Endothelial cell of umbilical vein (primary cell): ENCODE measurements at regions not wholly inside any gene's neighbourhood (a gene's known extent, or its start where the extent isn't known, plus 50 kb on each side); places are given as distances from the start of the nearest gene placed in this dataset.

ENCODE experiments used
- BruUV-seq: library from RNA; stranded (reverse); fragments of 400-500 nt; replicated peaks from 2 replicates; lab custom pipeline; 2021; lab: Mats Ljungman, UMichigan
- CTCF ChIA-PET: fragments of 300-600, 350-600 bp; sonication (Branson Sonifier 250); formaldehyde crosslinking; loops from one replicate; lab custom pipeline; 2021; ENCODE audit warnings: antibody characterized with exemption, inconsistent platforms; lab: Charles Lee
- POLR2A ChIA-PET: fragments of 300-600, 350-600 bp; sonication (Branson Sonifier 250); formaldehyde crosslinking; loops from one replicate; lab custom pipeline; 2021; ENCODE audit warnings: antibody characterized with exemption, inconsistent platforms; lab: Charles Lee
- DNase-seq: peaks from one replicate; pipeline ENCODE4 v3.0.0-alpha.2; 2011; ENCODE audit warnings: low read depth, low spot score
- FAIRE-seq: peaks from 2 replicates; lab custom pipeline; 2011; peaks lifted over from hg19 to GRCh38; lab: Jason Lieb, UNC
- H2AFZ ChIP-seq: 2 replicates; pipeline ENCODE4 v1.6.0; 2012; ENCODE audit warnings: low read depth, low read length, control low read depth, inconsistent platforms
- H3K27ac ChIP-seq: 2 replicates; pipeline ENCODE4 v1.5.1; 2011; ENCODE audit warnings: low read depth, mild to moderate bottlenecking, control low read depth, low read length, moderate library complexity; ENCODE audit not compliant: insufficient read depth
- H3K27me3 ChIP-seq, 2 experiments: 2 replicates each; pipeline versions ENCODE4 v1.6.0 to v1.6.1; 2011; ENCODE audit warnings: low read length in 2 of 2, mixed read lengths in 1 of 2; ENCODE audit not compliant: control insufficient read depth in 2 of 2, insufficient read depth in 2 of 2
- H3K36me3 ChIP-seq, 2 experiments: 2 replicates in 1 of 2; 3 replicates in 1 of 2; pipeline ENCODE4 v1.5.1; 2011; ENCODE audit warnings: low read length in 2 of 2, mild to moderate bottlenecking in 1 of 2, moderate library complexity in 1 of 2; ENCODE audit not compliant: control insufficient read depth in 2 of 2, insufficient read depth in 2 of 2; ENCODE audit errors: extremely low read depth in 1 of 2
- H3K4me1 ChIP-seq: 3 replicates; pipeline ENCODE4 v1.5.1; 2011; ENCODE audit warnings: mild to moderate bottlenecking, low read length; ENCODE audit not compliant: control insufficient read depth, insufficient read depth; ENCODE audit errors: extremely low read depth
- H3K4me2 ChIP-seq: 2 replicates; pipeline ENCODE4 v1.6.1; 2011; ENCODE audit warnings: low read length, control low read depth, mixed read lengths; ENCODE audit not compliant: insufficient read depth
- H3K4me3 ChIP-seq, 3 experiments: fragments of 200-600 bp in 1 of 3; sonication (generic), shearing (Covaris generic) in 1 of 3; replicated peaks in 1 of 3; 2 replicates each; pipeline ENCODE4 v1.5.1; 2011 to 2016; ENCODE audit warnings: control low read depth in 3 of 3, low read length in 3 of 3, mild to moderate bottlenecking in 2 of 3, inconsistent platforms in 1 of 3, low read depth in 1 of 3, moderate library complexity in 1 of 3; ENCODE audit not compliant: insufficient read depth in 1 of 3
- H3K79me2 ChIP-seq: 2 replicates; pipeline ENCODE4 v1.6.0; 2012; ENCODE audit warnings: low read length, inconsistent platforms; ENCODE audit not compliant: control insufficient read depth, insufficient read depth
- H3K9ac ChIP-seq: replicated peaks from 2 replicates; pipeline ENCODE3; 2011; ENCODE audit warnings: low read length, control low read depth; ENCODE audit not compliant: insufficient read depth; ENCODE audit errors: extremely low read depth
- H3K9me1 ChIP-seq: replicated peaks from 3 replicates; pipeline ENCODE4 v1.6.0; 2011; ENCODE audit warnings: mild to moderate bottlenecking, low read length; ENCODE audit not compliant: control insufficient read depth, insufficient read depth; ENCODE audit errors: extremely low read depth
- H3K9me3 ChIP-seq: replicated peaks from 2 replicates; pipeline ENCODE4 v1.5.1; 2012; ENCODE audit warnings: low read length, inconsistent platforms; ENCODE audit not compliant: control insufficient read depth, insufficient read depth
- H4K20me1 ChIP-seq: replicated peaks from 2 replicates; pipeline ENCODE3; 2011; ENCODE audit warnings: mild to moderate bottlenecking, low read length; ENCODE audit not compliant: control insufficient read depth, insufficient read depth; ENCODE audit errors: extremely low read depth
- CTCF ChIP-seq, 2 donors: IDR thresholded peaks; 1 replicate in 1 of 2; 2 replicates in 1 of 2; pipeline ENCODE4 v1.5.1; 2011; ENCODE audit warnings: low read length in 2 of 2, mild to moderate bottlenecking in 2 of 2, moderate library complexity in 2 of 2, control low read depth in 1 of 2, inconsistent platforms in 1 of 2, low read depth in 1 of 2; ENCODE audit not compliant: insufficient read depth in 1 of 2; ENCODE audit errors: extremely low read depth in 1 of 2
- EZH2 ChIP-seq: IDR thresholded peaks from 2 replicates; pipeline ENCODE4 v1.6.1; 2012; ENCODE audit warnings: borderline replicate concordance, low read depth, mild to moderate bottlenecking, moderate library complexity, low read length, inconsistent platforms; ENCODE audit not compliant: severe bottlenecking
- FOS ChIP-seq: IDR thresholded peaks from 2 replicates; pipeline ENCODE4 v1.6.1; 2011; ENCODE audit warnings: mild to moderate bottlenecking, low read length, moderate library complexity, borderline replicate concordance; ENCODE audit not compliant: insufficient read depth
- GATA2 ChIP-seq: IDR thresholded peaks from 2 replicates; pipeline ENCODE4 v1.7.0; 2011; ENCODE audit warnings: low read depth, mild to moderate bottlenecking, moderate library complexity, mixed read lengths, low read length; ENCODE audit not compliant: insufficient read length, insufficient read depth
- JUN ChIP-seq: IDR thresholded peaks from 2 replicates; pipeline ENCODE4 v1.6.1; 2011; ENCODE audit warnings: borderline replicate concordance, low read depth; ENCODE audit not compliant: insufficient read length, insufficient read depth
- MAX ChIP-seq: IDR thresholded peaks from 2 replicates; pipeline ENCODE4 v1.6.1; 2011; ENCODE audit not compliant: insufficient read depth, insufficient read length
- MYC ChIP-seq: IDR thresholded peaks from one replicate; pipeline ENCODE4 v1.6.1; 2011; ENCODE audit warnings: mild to moderate bottlenecking, low read depth, low read length
- POLR2A ChIP-seq: IDR thresholded peaks from 2 replicates; pipeline ENCODE4 v1.6.1; 2012; ENCODE audit warnings: low read depth, mild to moderate bottlenecking, control low read depth, low read length
- POLR2AphosphoS5 ChIP-seq: IDR thresholded peaks from 2 replicates; pipeline ENCODE4 v1.6.1; 2012; ENCODE audit warnings: low read depth, mild to moderate bottlenecking, control low read depth, low read length, moderate library complexity; ENCODE audit not compliant: insufficient read depth
- dilution Hi-C: fragments of 300-500 bp; cut with MboI; formaldehyde crosslinking; loops from one replicate; pipeline ENCODE4 v1.15.0; 2019; ENCODE audit warnings: low sequenced_read_pairs; ENCODE audit not compliant: extremely low pct_ligation_motif_present
- intact Hi-C: fragments of 100-400 bp; cut with micrococcal nuclease; formaldehyde crosslinking; loops from one replicate; pipeline ENCODE4 v1.10.0; 2022

GRCh38 chr13:90108547-90108946, 1238.9 kb upstream of the MIR17HG start:
- ChIA-PET POLR2A (no interaction called here), CTCF (no interaction called here)
- FAIRE-seq (no peak), DNase-seq (no peak)
- BruUV-seq, result no TSS peak
- no peaks in the 10 kb centered on the region for H3K27me3 ChIP-seq
- H3K36me3 ChIP-seq, result no peaks in the 10 kb centered on the region
- H3K9me3 ChIP-seq, result peaks cover 2% of the 10 kb centered on the region
- H3K4me1 ChIP-seq, result no peaks in the 10 kb centered on the region
- intact Hi-C loops, result no loop called here
- H3K4me3 ChIP-seq, result no peak overlapping the region
- H3K79me2 ChIP-seq, result no peaks in the 10 kb centered on the region
- no peaks in the 10 kb centered on the region for H3K9me1 ChIP-seq
- no peak for TF ChIP-seq POLR2A
- no peak overlapping the region for H3K9ac ChIP-seq
- dilution Hi-C loops, result no loop called here
- no peak overlapping the region for H2AFZ ChIP-seq
- H3K27ac ChIP-seq, result no peak overlapping the region
- no peak overlapping the region for H3K4me2 ChIP-seq
- no peaks in the 10 kb centered on the region for H4K20me1 ChIP-seq

GRCh38 chr13:90116121-90116520, 1231.4 kb upstream of the MIR17HG start:
- BruUV-seq, result no TSS peak
- Histone ChIP-seq H2AFZ (no peak overlapping the region), H3K4me1 (no peaks in the 10 kb centered on the region), H4K20me1 (no peaks in the 10 kb centered on the region), H3K4me2 (no peak overlapping the region), H3K27me3 (no peaks in the 10 kb centered on the region), H3K4me3 (no peak overlapping the region), H3K9me3 (no peaks in the 10 kb centered on the region), H3K9ac (no peak overlapping the region), H3K9me1 (no peaks in the 10 kb centered on the region), H3K36me3 (no peaks in the 10 kb centered on the region), H3K27ac (no peak overlapping the region), H3K79me2 (no peaks in the 10 kb centered on the region)
- ChIA-PET POLR2A (no interaction called here), CTCF (no interaction called here)
- no peak for FAIRE-seq
- intact Hi-C loops, result no loop called here
- TF ChIP-seq MYC (no peak), CTCF (IDR thresholded peaks at IDR 0.05; ENCODE audit: extremely low read depth in 1 of 2, insufficient read depth in 1 of 2, low read depth in 1 of 2, low read length in 2 of 2) (no peak), FOS (no peak), POLR2A (no peak), POLR2AphosphoS5 (no peak), EZH2 (no peak), MAX (no peak), JUN (no peak), GATA2 (no peak)
- dilution Hi-C loops, result no loop called here
- DNase-seq, result no peak
